CD14-positive monocyte (primary cell): ENCODE measurements at regions not wholly inside any gene's neighbourhood (a gene's known extent, or its start where the extent isn't known, plus 50 kb on each side); places are given as distances from the start of the nearest gene placed in this dataset.

ENCODE experiments used
- DNase-seq, 3 donors: peaks; one replicate each; pipeline ENCODE4 v3.0.0-alpha.2; 2011 to 2022
- H2AFZ ChIP-seq: 2 replicates; pipeline ENCODE4 v1.6.0; 2012; ENCODE audit warnings: mild to moderate bottlenecking, low read depth, low read length, inconsistent platforms; ENCODE audit not compliant: insufficient read depth, poor library complexity, severe bottlenecking
- H3K27ac ChIP-seq, 2 donors: 1 replicate in 1 of 2; 2 replicates in 1 of 2; pipeline ENCODE4 v1.5.1; 2012 to 2013; ENCODE audit warnings: low read length in 2 of 2, control low read depth in 1 of 2, inconsistent platforms in 1 of 2, low read depth in 1 of 2, mild to moderate bottlenecking in 1 of 2
- H3K27me3 ChIP-seq, 2 donors: one replicate each; pipeline versions ENCODE4 v1.6.0 to v1.6.1; 2011 to 2013; ENCODE audit warnings: low read length in 2 of 2; ENCODE audit not compliant: control insufficient read depth in 2 of 2, insufficient read depth in 2 of 2
- H3K36me3 ChIP-seq, 2 donors: replicated peaks in 1 of 2; 1 replicate in 1 of 2; 2 replicates in 1 of 2; pipeline versions ENCODE4 v1.5.1 to v1.6.1; 2012 to 2013; ENCODE audit warnings: low read length in 2 of 2, control low read depth in 1 of 2, inconsistent platforms in 1 of 2, mild to moderate bottlenecking in 1 of 2; ENCODE audit not compliant: insufficient read depth in 2 of 2, control insufficient read depth in 1 of 2
- H3K4me1 ChIP-seq, 2 donors: 1 replicate in 1 of 2; 2 replicates in 1 of 2; pipeline versions ENCODE4 v1.5.1 to v1.6.1; 2012 to 2013; ENCODE audit warnings: low read length in 2 of 2, control low read depth in 1 of 2, inconsistent platforms in 1 of 2, mild to moderate bottlenecking in 1 of 2, moderate library complexity in 1 of 2; ENCODE audit not compliant: insufficient read depth in 2 of 2, control insufficient read depth in 1 of 2
- H3K4me2 ChIP-seq: replicated peaks from 2 replicates; pipeline ENCODE3; 2012; ENCODE audit warnings: low read length, moderate library complexity, mild to moderate bottlenecking; ENCODE audit not compliant: poor library complexity, severe bottlenecking; ENCODE audit errors: extremely low read depth
- H3K4me3 ChIP-seq, 3 experiments: fragments of 200-600 bp in 1 of 3; sonication (generic) in 1 of 3; replicated peaks in 1 of 3; 1 replicate in 2 of 3; 2 replicates in 1 of 3; pipeline ENCODE4 v1.5.1; 2011 to 2013; ENCODE audit warnings: low read length in 3 of 3, mild to moderate bottlenecking in 3 of 3, control low read depth in 2 of 3, low read depth in 2 of 3, inconsistent platforms in 1 of 3, moderate library complexity in 1 of 3
- H3K79me2 ChIP-seq: 2 replicates; pipeline ENCODE4 v1.6.0; 2012; ENCODE audit warnings: mild to moderate bottlenecking, control low read depth, inconsistent platforms, low read length, moderate library complexity; ENCODE audit not compliant: insufficient read depth
- H3K9ac ChIP-seq: 2 replicates; pipeline ENCODE4 v1.6.0; 2017; ENCODE audit warnings: low read length, mild to moderate bottlenecking; ENCODE audit not compliant: insufficient read depth, poor library complexity, severe bottlenecking
- H3K9me3 ChIP-seq, 2 donors: replicated peaks in 1 of 2; 1 replicate in 1 of 2; 2 replicates in 1 of 2; pipeline versions ENCODE4 v1.5.1 to v1.6.1; 2012 to 2013; ENCODE audit warnings: low read length in 2 of 2, control low read depth in 1 of 2; ENCODE audit not compliant: control insufficient read depth in 1 of 2, insufficient read depth in 1 of 2
- H4K20me1 ChIP-seq: 2 replicates; pipeline ENCODE4 v1.6.0; 2012; ENCODE audit warnings: mild to moderate bottlenecking, low read length, control low read depth, moderate library complexity; ENCODE audit not compliant: insufficient read depth
- H3K27ac Mint-ChIP-seq, 7 donors: one replicate each; pipeline ENCODE4 v1.8.0; 2020; ENCODE audit warnings: mild to moderate bottlenecking in 7 of 7, mixed read lengths in 7 of 7, moderate library complexity in 6 of 7, inconsistent platforms in 2 of 7
- H3K27me3 Mint-ChIP-seq, 3 donors: one replicate each; pipeline ENCODE4 v1.8.0; 2021 to 2022; ENCODE audit warnings: low read depth in 3 of 3, mild to moderate bottlenecking in 3 of 3, mixed read lengths in 3 of 3, moderate library complexity in 3 of 3, inconsistent platforms in 1 of 3
- H3K36me3 Mint-ChIP-seq, 2 donors: one replicate each; pipeline ENCODE4 v1.8.0; 2020; ENCODE audit warnings: mixed read lengths in 2 of 2, inconsistent platforms in 1 of 2, mild to moderate bottlenecking in 1 of 2
- H3K4me1 Mint-ChIP-seq: one replicate; pipeline ENCODE4 v1.8.0; 2020; ENCODE audit warnings: mild to moderate bottlenecking, mixed read lengths
- H3K4me3 Mint-ChIP-seq, 2 donors: one replicate each; pipeline ENCODE4 v1.8.0; 2020; ENCODE audit warnings: mild to moderate bottlenecking in 2 of 2, mixed read lengths in 2 of 2, moderate library complexity in 1 of 2
- H3K9me3 Mint-ChIP-seq, 7 donors: one replicate each; pipeline ENCODE4 v1.8.0; 2020 to 2022; ENCODE audit warnings: mixed read lengths in 7 of 7, mild to moderate bottlenecking in 6 of 7, moderate library complexity in 6 of 7, inconsistent platforms in 2 of 7
- CTCF ChIP-seq: fragments of 200-600 bp; IDR thresholded peaks from one replicate; pipeline ENCODE4 v1.8.0; 2022; ENCODE audit warnings: antibody characterized with exemption, mild to moderate bottlenecking
- WGBS: methylation state at CpG from one replicate; pipeline ENCODE4 v1.1.5; 2013; ENCODE audit warnings: missing lambda C conversion rate; ENCODE audit not compliant: insufficient coverage; 5-methylcytosine and 5-hydroxymethylcytosine counted together
- intact Hi-C, 2 donors: fragments of 100-400 bp; cut with micrococcal nuclease; formaldehyde crosslinking; loops; one replicate each; pipeline versions ENCODE4 v1.15.0 to v1.15.1; 2023

DNA sequence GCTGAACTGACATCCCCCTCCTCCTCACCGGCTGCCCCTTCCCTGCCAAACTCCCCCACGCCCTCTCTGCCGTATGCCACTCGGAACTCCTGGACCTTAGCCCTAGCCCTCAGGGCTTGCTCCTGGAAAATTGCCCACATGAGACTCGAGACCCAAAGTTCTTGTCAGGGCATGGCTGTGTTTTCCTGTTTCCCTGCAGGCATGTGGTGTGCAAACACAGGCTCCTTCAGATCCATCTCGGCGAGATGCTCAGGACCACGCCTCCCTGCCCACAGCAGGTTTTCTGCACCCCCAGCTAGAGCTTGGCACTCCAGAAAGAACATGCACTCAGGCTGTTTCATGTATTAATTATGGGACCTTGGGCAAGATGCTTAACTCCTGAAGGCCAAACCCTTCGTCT lies 1480.4 kb downstream of the BRD1 start:
- Histone ChIP-seq H3K36me3 (no peaks in the 10 kb centered on the region), H3K4me3 (no peak overlapping the region), H3K27me3 (no peaks in the 10 kb centered on the region), H4K20me1 (no peaks in the 10 kb centered on the region), H3K27ac (no peak overlapping the region), H3K79me2 (no peaks in the 10 kb centered on the region), H3K9me3 (no peaks in the 10 kb centered on the region), H3K4me2 (no peak overlapping the region), H3K9ac (no peak overlapping the region), H2AFZ (no peak overlapping the region), H3K4me1 (no peaks in the 10 kb centered on the region)
- DNase-seq, result no peak
- intact Hi-C loops, result no loop called here
- Mint-ChIP-seq H3K27me3 (peaks cover 2 to 3% (median 3%) of the 10 kb centered on the region in 3 donors), H3K9me3 (peaks cover 0 to 3% (median 0%) of the 10 kb centered on the region in 7 donors), H3K4me1 (no peaks in the 10 kb centered on the region), H3K27ac (no peak overlapping the region), H3K36me3 (no peaks in the 10 kb centered on the region), H3K4me3 (no peak overlapping the region)
- TF ChIP-seq CTCF, result no peak
- 74% methylated on average over 8 of the region's 9 CpGs for WGBS

DNA sequence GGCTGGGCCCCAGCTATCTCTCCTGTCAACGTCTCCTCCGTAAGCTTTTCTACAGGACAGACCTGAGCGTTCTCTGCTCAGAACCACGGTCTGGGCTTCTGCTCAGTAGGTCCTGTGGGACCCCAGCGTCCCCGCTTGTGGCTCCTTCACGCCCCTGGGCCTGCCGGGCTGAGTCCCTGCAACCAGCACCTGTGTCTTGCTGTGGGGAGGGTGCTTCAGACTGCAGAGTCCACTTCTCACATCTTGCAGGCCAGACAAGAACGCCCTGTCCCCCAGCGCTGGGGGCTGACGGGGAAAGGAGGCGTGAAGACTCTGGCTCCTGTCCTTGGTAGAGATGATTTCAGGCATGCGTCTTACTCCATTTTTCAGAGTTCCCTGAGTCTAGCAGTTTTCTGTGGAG lies 1480.8 kb downstream of the BRD1 start:
- intact Hi-C loops, result no loop called here
- DNase-seq, result no peak

More for the DNA sequence above, 1480.8 kb downstream of the BRD1 start:
- TF ChIP-seq CTCF, result no peak
- H3K9ac ChIP-seq, result no peak overlapping the region
- H3K36me3 ChIP-seq, result no peaks in the 10 kb centered on the region
- H3K4me2 ChIP-seq, result no peak overlapping the region
- no peak overlapping the region for H3K4me3 ChIP-seq
- H3K4me1 ChIP-seq, result no peaks in the 10 kb centered on the region
- WGBS, result 85% methylated on average over 9 of the region's 13 CpGs
- Mint-ChIP-seq H3K27ac (no peak overlapping the region), H3K4me1 (no peaks in the 10 kb centered on the region), H3K9me3 (peaks cover 0 to 3% (median 0%) of the 10 kb centered on the region in 7 donors), H3K27me3 (peaks cover 2 to 3% (median 3%) of the 10 kb centered on the region in 3 donors), H3K4me3 (peak overlapping the region in 1 of 2 donors; percentile 20), H3K36me3 (no peaks in the 10 kb centered on the region)
- H3K27me3 ChIP-seq, result no peaks in the 10 kb centered on the region
- no peaks in the 10 kb centered on the region for H4K20me1 ChIP-seq
- no peaks in the 10 kb centered on the region for H3K79me2 ChIP-seq
- H2AFZ ChIP-seq, result no peak overlapping the region
- H3K27ac ChIP-seq, result no peak overlapping the region
- H3K9me3 ChIP-seq, result no peaks in the 10 kb centered on the region
